H9 (cell line): ENCODE measurements at regions not wholly inside any gene's neighbourhood (a gene's known extent, or its start where the extent isn't known, plus 50 kb on each side); places are given as distances from the start of the nearest gene placed in this dataset.

Source experiments
- DNase-seq: peaks from one replicate; pipeline ENCODE4 v3.0.0-alpha.2; 2017
- H2AFZ ChIP-seq: one replicate; pipeline ENCODE4 v1.6.1; 2013; ENCODE audit warnings: mild to moderate bottlenecking, low read length, control low read depth, moderate library complexity
- H2AK5ac ChIP-seq: 2 replicates; pipeline ENCODE4 v1.6.1; 2013; ENCODE audit warnings: low read length, control low read depth, mixed read lengths; ENCODE audit not compliant: insufficient read length
- H2BK120ac ChIP-seq: one replicate; pipeline ENCODE4 v1.6.1; 2013; ENCODE audit warnings: low read depth, mild to moderate bottlenecking, low read length, control low read depth, inconsistent platforms; ENCODE audit not compliant: poor library complexity, severe bottlenecking
- H2BK12ac ChIP-seq: 2 replicates; pipeline ENCODE4 v1.6.1; 2013; ENCODE audit warnings: low read length, control low read depth, mixed read lengths, low read depth; ENCODE audit not compliant: insufficient read length
- H2BK15ac ChIP-seq: 2 replicates; pipeline ENCODE4 v1.6.1; 2013; ENCODE audit warnings: low read depth, low read length, control low read depth
- H2BK20ac ChIP-seq: one replicate; pipeline ENCODE4 v1.6.1; 2013; ENCODE audit warnings: low read depth, mild to moderate bottlenecking, low read length, control low read depth, inconsistent platforms; ENCODE audit not compliant: poor library complexity, severe bottlenecking
- H2BK5ac ChIP-seq: 2 replicates; pipeline ENCODE4 v1.6.1; 2013; ENCODE audit warnings: low read length, control low read depth, mixed read lengths; ENCODE audit not compliant: insufficient read length
- H3K14ac ChIP-seq: 2 replicates; pipeline ENCODE4 v1.6.1; 2013; ENCODE audit warnings: low read length, control low read depth; ENCODE audit not compliant: insufficient read depth
- H3K18ac ChIP-seq: 2 replicates; pipeline ENCODE4 v1.6.1; 2013; ENCODE audit warnings: low read depth, mild to moderate bottlenecking, mixed read lengths, low read length, control low read depth; ENCODE audit not compliant: insufficient read length
- H3K23ac ChIP-seq: 2 replicates; pipeline ENCODE4 v1.6.1; 2013; ENCODE audit warnings: low read length, control low read depth, mixed read lengths, low read depth; ENCODE audit not compliant: insufficient read length
- H3K23me2 ChIP-seq: 2 replicates; pipeline ENCODE4 v1.6.1; 2013; ENCODE audit warnings: low read depth, mild to moderate bottlenecking, mixed read lengths, low read length, control low read depth; ENCODE audit not compliant: insufficient read length, poor library complexity, severe bottlenecking
- H3K27ac ChIP-seq: 2 replicates; pipeline ENCODE4 v1.5.1; 2013; ENCODE audit warnings: low read length, control low read depth, mixed read lengths, low read depth; ENCODE audit not compliant: insufficient read length
- H3K27me3 ChIP-seq: 2 replicates; pipeline ENCODE4 v1.6.1; 2013; ENCODE audit warnings: low read length, control low read depth, inconsistent platforms; ENCODE audit not compliant: insufficient read depth
- H3K4ac ChIP-seq: 2 replicates; pipeline ENCODE4 v1.6.1; 2013; ENCODE audit warnings: low read depth, mild to moderate bottlenecking, control low read depth, inconsistent platforms, low read length, moderate library complexity
- H3K4me1 ChIP-seq: 2 replicates; pipeline ENCODE4 v1.6.1; 2013; ENCODE audit warnings: low read length, control low read depth, inconsistent platforms; ENCODE audit not compliant: insufficient read depth
- H3K4me2 ChIP-seq: 2 replicates; pipeline ENCODE4 v1.6.1; 2013; ENCODE audit warnings: low read length, control low read depth, mixed read lengths; ENCODE audit not compliant: insufficient read length, insufficient read depth
- H3K56ac ChIP-seq: 2 replicates; pipeline ENCODE4 v1.6.1; 2013; ENCODE audit warnings: low read depth, mild to moderate bottlenecking, mixed read lengths, low read length, control low read depth; ENCODE audit not compliant: insufficient read length
- H3K79me1 ChIP-seq: 2 replicates; pipeline ENCODE4 v1.6.1; 2013; ENCODE audit warnings: low read depth, mild to moderate bottlenecking, moderate library complexity, low read length, control low read depth, inconsistent platforms; ENCODE audit not compliant: insufficient read depth, poor library complexity, severe bottlenecking
- H3K79me2 ChIP-seq: 2 replicates; pipeline ENCODE4 v1.6.1; 2013; ENCODE audit warnings: low read length, control low read depth, inconsistent platforms; ENCODE audit not compliant: insufficient read depth
- H3K9ac ChIP-seq: 2 replicates; pipeline ENCODE4 v1.6.1; 2013; ENCODE audit warnings: low read length, control low read depth, mixed read lengths; ENCODE audit not compliant: insufficient read length; ENCODE audit errors: extremely low read depth
- H3K9me3 ChIP-seq: one replicate; pipeline ENCODE4 v1.6.1; 2013; ENCODE audit warnings: low read depth, low read length, inconsistent platforms; ENCODE audit not compliant: control insufficient read depth
- H3T11ph ChIP-seq: one replicate; pipeline ENCODE4 v1.6.1; 2013; ENCODE audit warnings: mild to moderate bottlenecking, low read length, control low read depth, inconsistent platforms
- H4K20me1 ChIP-seq: one replicate; pipeline ENCODE4 v1.6.1; 2013; ENCODE audit not compliant: control insufficient read depth, insufficient read length, insufficient read depth
- H4K5ac ChIP-seq: 2 replicates; pipeline ENCODE4 v1.6.1; 2013; ENCODE audit warnings: low read depth, mild to moderate bottlenecking, mixed read lengths, low read length, control low read depth; ENCODE audit not compliant: insufficient read length
- H4K8ac ChIP-seq: replicated peaks from 2 replicates; pipeline ENCODE4 v1.6.1; 2013; ENCODE audit warnings: low read length, control low read depth, mixed read lengths, low read depth; ENCODE audit not compliant: insufficient read length
- H4K91ac ChIP-seq: 2 replicates; pipeline ENCODE4 v1.6.1; 2013; ENCODE audit warnings: low read depth, mild to moderate bottlenecking, moderate library complexity, mixed read lengths, low read length, control low read depth; ENCODE audit not compliant: insufficient read length
- H3K27ac Mint-ChIP-seq, 3 experiments: 2 replicates in 2 of 3; 3 replicates in 1 of 3; pipeline ENCODE4 v1.8.0; 2020 to 2021; ENCODE audit warnings: mixed read lengths in 3 of 3, mild to moderate bottlenecking in 1 of 3, moderate library complexity in 1 of 3
- H3K27me3 Mint-ChIP-seq: 2 replicates; pipeline ENCODE4 v1.8.0; 2021; ENCODE audit warnings: low read depth, mild to moderate bottlenecking, moderate library complexity, mixed read lengths
- H3K36me3 Mint-ChIP-seq, 3 experiments: 2 replicates in 2 of 3; 3 replicates in 1 of 3; pipeline ENCODE4 v1.8.0; 2020 to 2021; ENCODE audit warnings: low read depth in 3 of 3, mixed read lengths in 3 of 3; ENCODE audit not compliant: insufficient read depth in 1 of 3
- H3K4me1 Mint-ChIP-seq, 2 experiments: 2 replicates each; pipeline ENCODE4 v1.8.0; 2020; ENCODE audit warnings: mixed read lengths in 2 of 2
- H3K4me3 Mint-ChIP-seq, 2 experiments: 2 replicates in 1 of 2; 3 replicates in 1 of 2; pipeline ENCODE4 v1.8.0; 2020 to 2021; ENCODE audit warnings: mild to moderate bottlenecking in 2 of 2, mixed read lengths in 2 of 2, moderate library complexity in 1 of 2
- H3K9me3 Mint-ChIP-seq, 2 experiments: 2 replicates in 1 of 2; 3 replicates in 1 of 2; pipeline ENCODE4 v1.8.0; 2020; ENCODE audit warnings: mild to moderate bottlenecking in 2 of 2, mixed read lengths in 2 of 2, moderate library complexity in 1 of 2
- CTCF ChIP-seq: fragments of 200-600 bp; sonication (generic); conservative IDR thresholded peaks from 3 replicates; pipeline ENCODE4 v1.8.0; 2021; ENCODE audit warnings: antibody characterized with exemption, mild to moderate bottlenecking
- WGBS: extraction: QIAGEN DNeasy Blood & Tissue Kit; methylation state at CpG from one replicate; pipeline ENCODE4 v1.1.7; 2013; ENCODE audit warnings: missing lambda C conversion rate, low lambda C conversion rate, mixed read lengths; ENCODE audit not compliant: insufficient read length; ENCODE audit errors: extremely low coverage; 5-methylcytosine and 5-hydroxymethylcytosine counted together

DNA sequence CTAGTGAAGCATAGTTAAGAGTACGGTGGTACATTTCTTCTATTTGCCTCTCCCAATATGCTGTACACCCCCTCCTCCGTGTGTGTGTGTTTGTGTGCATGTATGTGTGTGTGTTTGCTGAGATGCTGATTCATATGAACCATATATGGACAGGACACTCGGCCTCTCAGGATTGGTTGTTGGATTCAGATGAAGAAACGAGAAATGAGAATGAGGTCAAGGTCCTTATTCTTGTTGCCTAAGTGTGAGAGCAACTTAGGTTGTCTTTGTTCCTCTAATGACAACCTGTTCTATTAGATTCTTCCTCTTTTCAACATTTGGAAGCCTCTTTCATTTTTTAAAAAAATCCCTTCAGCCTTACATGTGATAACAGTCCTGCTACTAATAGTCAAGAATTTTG, 1387.6 kb downstream of the STIM2 start:
- no peak overlapping the region for H4K91ac ChIP-seq
- H3K27ac ChIP-seq: no peak overlapping the region
- no peak overlapping the region for H3K23ac ChIP-seq
- WGBS: no CpG with 5 or more reads among the region's 4 CpGs
- no peak overlapping the region for H2AFZ ChIP-seq
- Mint-ChIP-seq H3K9me3 (peaks cover 0 to 3% of the 10 kb centered on the region in 2 experiments; a peak in 1 of 5 replicates), H3K4me1 (no peaks in the 10 kb centered on the region), H3K36me3 (no peaks in the 10 kb centered on the region), H3K27ac (no peak overlapping the region), H3K27me3 (no peaks in the 10 kb centered on the region; the same call in 1 of the 2 replicates), H3K4me3 (no peak overlapping the region)
- no peaks in the 10 kb centered on the region for H3K23me2 ChIP-seq
- no peak overlapping the region for H2AK5ac ChIP-seq
- no peaks in the 10 kb centered on the region for H3K79me1 ChIP-seq
- H3K56ac ChIP-seq: no peak overlapping the region
- no peak overlapping the region for H2BK15ac ChIP-seq
- no peak overlapping the region for H2BK120ac ChIP-seq
- H3K9ac ChIP-seq: no peak overlapping the region
- H3K27me3 ChIP-seq: no peaks in the 10 kb centered on the region
- no peak overlapping the region for H3K14ac ChIP-seq
- no peaks in the 10 kb centered on the region for H3K9me3 ChIP-seq
- no peak overlapping the region for H4K8ac ChIP-seq
- no peaks in the 10 kb centered on the region for H3K79me2 ChIP-seq
- no peak overlapping the region for H2BK20ac ChIP-seq
- no peak overlapping the region for H3K4me2 ChIP-seq
- H2BK12ac ChIP-seq: no peak overlapping the region
- H4K20me1 ChIP-seq: no peaks in the 10 kb centered on the region
- no peak overlapping the region for H4K5ac ChIP-seq
- H2BK5ac ChIP-seq: no peak overlapping the region
- H3K4me1 ChIP-seq: no peaks in the 10 kb centered on the region
- no peak overlapping the region for H3T11ph ChIP-seq
- no peak for DNase-seq
- no peak overlapping the region for H3K18ac ChIP-seq
- no peak for TF ChIP-seq CTCF
- H3K4ac ChIP-seq: no peak overlapping the region
